ENCODE measurements at regions not wholly inside any gene's neighbourhood (a gene's known extent, or its start where the extent isn't known, plus 50 kb on each side); places are given as distances from the start of the nearest gene placed in this dataset.
"Not testable (repeated sequence)": the region's sequence is repeated elsewhere in the genome, so short reads cannot be mapped to it uniquely, and the experiment has no call there.

DNA sequence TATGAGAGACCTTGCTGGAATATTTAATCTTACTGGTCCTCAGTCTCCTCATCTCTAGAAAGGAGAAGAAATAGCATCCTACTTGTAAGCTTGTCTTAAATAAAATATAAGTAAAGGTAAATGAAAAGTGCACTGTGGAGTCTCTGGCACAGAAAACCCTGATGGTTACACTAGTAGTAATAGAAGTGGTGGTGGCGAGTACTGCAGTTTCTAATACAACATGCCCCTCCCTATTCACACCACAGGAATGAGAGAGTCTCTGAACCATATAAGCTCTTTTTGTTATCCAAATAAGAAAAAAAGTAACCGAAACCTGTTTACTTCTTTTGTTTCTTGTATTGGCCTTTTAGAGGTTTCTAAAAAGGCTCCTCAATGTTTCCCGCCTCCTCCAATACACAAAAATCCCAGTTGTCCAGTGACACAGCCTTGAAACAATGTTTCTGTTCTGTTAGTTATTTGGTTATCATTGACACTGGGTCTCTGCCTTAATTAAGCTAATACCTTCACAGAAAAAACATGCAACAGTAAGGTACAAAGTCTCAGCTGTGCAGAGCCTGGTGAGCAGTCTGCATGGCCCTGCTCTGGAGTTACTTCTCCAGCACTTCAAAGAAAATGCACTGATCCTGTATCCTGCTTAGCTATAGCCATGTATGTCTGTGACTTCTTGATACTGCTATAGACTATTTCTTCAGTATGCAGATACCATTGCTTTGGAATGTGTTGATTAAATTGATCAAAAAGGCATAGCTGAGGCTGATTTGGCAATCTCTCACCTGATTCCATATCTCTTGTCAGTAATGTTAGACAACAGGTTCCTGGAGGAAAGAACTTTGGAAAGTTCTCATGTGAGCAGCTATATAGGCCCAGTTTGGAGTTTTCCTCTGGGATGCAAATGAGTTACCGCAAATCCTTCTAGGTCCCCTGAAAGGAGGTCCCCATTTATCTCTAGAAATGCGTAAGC lies 315.6 kb upstream of the IL12A start:
- intact Hi-C loops (cut with DNase I): no loop called here

DNA sequence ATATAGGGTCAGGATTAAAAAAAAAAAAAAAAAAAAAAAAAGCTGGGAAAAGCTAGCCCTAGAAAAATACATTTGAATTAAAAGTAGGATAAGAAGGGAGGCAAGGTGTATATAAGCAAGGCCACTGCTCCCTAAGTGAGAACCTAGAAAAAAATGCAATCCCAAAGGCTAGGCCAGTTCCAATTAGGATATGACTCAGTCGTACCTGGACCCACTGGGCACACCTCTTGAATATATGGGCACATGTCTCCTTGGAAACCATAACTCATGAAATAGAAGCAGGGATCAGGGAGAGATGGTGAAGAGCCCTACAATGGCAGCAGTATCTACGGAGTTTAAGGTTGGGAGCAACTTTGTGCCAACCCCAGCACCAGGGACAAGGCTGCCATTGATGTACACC lies 314.1 kb upstream of the IL12A start:
- Histone ChIP-seq H3K4me3 (no peak overlapping the region), H3K27me3 (no peaks in the 10 kb centered on the region), H3K36me3 (no peaks in the 10 kb centered on the region), H3K4me1 (peaks cover 0 to 8% (median 0%) of the 10 kb centered on the region in 4 donors), H3K27ac (no peak overlapping the region), H3K9me3 (no peaks in the 10 kb centered on the region)
- DNase-seq (no peak), ATAC-seq (no peak)
- TF ChIP-seq POLR2A (IDR thresholded peaks at IDR 0.05): no peak
- TF ChIP-seq, protein P1, sequence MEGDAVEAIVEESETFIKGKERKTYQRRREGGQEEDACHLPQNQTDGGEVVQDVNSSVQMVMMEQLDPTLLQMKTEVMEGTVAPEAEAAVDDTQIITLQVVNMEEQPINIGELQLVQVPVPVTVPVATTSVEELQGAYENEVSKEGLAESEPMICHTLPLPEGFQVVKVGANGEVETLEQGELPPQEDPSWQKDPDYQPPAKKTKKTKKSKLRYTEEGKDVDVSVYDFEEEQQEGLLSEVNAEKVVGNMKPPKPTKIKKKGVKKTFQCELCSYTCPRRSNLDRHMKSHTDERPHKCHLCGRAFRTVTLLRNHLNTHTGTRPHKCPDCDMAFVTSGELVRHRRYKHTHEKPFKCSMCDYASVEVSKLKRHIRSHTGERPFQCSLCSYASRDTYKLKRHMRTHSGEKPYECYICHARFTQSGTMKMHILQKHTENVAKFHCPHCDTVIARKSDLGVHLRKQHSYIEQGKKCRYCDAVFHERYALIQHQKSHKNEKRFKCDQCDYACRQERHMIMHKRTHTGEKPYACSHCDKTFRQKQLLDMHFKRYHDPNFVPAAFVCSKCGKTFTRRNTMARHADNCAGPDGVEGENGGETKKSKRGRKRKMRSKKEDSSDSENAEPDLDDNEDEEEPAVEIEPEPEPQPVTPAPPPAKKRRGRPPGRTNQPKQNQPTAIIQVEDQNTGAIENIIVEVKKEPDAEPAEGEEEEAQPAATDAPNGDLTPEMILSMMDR (IDR thresholded peaks at IDR 0.05): no peak
- WGBS (ENCODE audit: insufficient coverage, low coverage, low lambda C conversion rate, missing lambda C conversion rate): 78% methylated on average over 2 of the region's 2 CpGs
- intact Hi-C loops (cut with DNase I): no loop called here

More for the DNA sequence above, 315.6 kb upstream of the IL12A start:
- no peaks in the 10 kb centered on the region for H3K27me3 ChIP-seq
- 76% methylated on average over 5 of the region's 5 CpGs for WGBS (ENCODE audit: insufficient coverage, low coverage, low lambda C conversion rate, missing lambda C conversion rate)
- no peak overlapping the region for H3K27ac ChIP-seq
- no peak overlapping the region for H3K4me3 ChIP-seq
- TF ChIP-seq, protein P1 (IDR thresholded peaks at IDR 0.05): no peak
- no peak for TF ChIP-seq POLR2A (IDR thresholded peaks at IDR 0.05)
- peaks cover 0 to 20% (median 0%) of the 10 kb centered on the region in 4 donors for H3K4me1 ChIP-seq
- peak; percentile 41 to 69 (median 56) for ATAC-seq
- DNase-seq: no peak
- no peaks in the 10 kb centered on the region for H3K36me3 ChIP-seq
- H3K9me3 ChIP-seq: no peaks in the 10 kb centered on the region

DNA sequence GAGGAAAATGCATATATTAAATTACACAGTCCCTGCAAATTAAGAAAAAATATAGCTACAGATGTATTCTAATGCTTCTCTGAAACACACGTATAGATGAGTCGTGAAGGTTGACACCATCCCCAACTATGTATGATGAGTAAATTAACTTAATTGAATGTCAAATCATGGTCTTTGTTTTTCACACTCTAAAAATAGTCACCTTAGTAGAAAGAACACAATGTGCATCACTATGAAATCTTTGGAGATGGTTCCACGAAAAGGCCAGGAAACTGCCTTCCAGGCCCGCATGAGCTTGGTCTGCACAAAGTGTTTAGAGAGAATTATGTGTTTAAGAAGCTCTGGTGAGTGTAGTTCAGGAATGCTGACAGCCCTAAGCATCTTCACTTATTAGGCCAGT lies 313.4 kb upstream of the IL12A start:
- Histone ChIP-seq H3K27ac (no peak overlapping the region), H3K4me1 (peaks cover 0 to 8% (median 0%) of the 10 kb centered on the region in 4 donors), H3K9me3 (no peaks in the 10 kb centered on the region), H3K27me3 (no peaks in the 10 kb centered on the region), H3K4me3 (no peak overlapping the region), H3K36me3 (no peaks in the 10 kb centered on the region)
- 92% methylated on average over 4 of the region's 4 CpGs for WGBS (ENCODE audit: insufficient coverage, low coverage, low lambda C conversion rate, missing lambda C conversion rate)
- intact Hi-C loops (cut with DNase I): no loop called here
- TF ChIP-seq, protein P1 (IDR thresholded peaks at IDR 0.05): no peak
- TF ChIP-seq POLR2A (IDR thresholded peaks at IDR 0.05): no peak
- DNase-seq (no peak), ATAC-seq (no peak)

DNA sequence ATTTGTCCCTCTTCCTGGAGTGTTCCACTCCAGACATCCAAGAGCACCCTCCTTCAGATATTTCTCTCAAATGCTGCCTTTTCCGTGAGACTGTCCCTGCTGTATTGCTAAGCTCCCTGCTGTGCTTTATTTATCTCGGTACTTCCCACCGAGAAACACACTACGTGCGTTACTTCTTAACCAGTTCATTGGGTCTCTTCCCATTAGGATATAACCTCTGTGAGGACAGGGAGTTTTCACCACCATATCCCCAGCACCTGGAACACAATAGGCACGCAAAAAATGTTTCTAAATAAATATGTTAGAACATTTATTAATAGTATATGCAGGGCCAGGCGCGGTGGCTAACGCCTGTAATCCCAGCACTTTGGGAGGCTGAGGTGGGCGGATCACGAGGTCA lies 308.7 kb upstream of the IL12A start:
- ATAC-seq (no peak), DNase-seq (no peak)
- TF ChIP-seq, protein P1 (IDR thresholded peaks at IDR 0.05): no peak
- TF ChIP-seq POLR2A (IDR thresholded peaks at IDR 0.05): no peak
- Histone ChIP-seq H3K27me3 (no peaks in the 10 kb centered on the region), H3K27ac (no peak overlapping the region), H3K36me3 (no peaks in the 10 kb centered on the region), H3K9me3 (no peaks in the 10 kb centered on the region), H3K4me3 (no peak overlapping the region), H3K4me1 (no peaks in the 10 kb centered on the region)
- 85% methylated on average over 11 of the region's 11 CpGs for WGBS (ENCODE audit: insufficient coverage, low coverage, low lambda C conversion rate, missing lambda C conversion rate)
- intact Hi-C loops (cut with DNase I): no loop called here

DNA sequence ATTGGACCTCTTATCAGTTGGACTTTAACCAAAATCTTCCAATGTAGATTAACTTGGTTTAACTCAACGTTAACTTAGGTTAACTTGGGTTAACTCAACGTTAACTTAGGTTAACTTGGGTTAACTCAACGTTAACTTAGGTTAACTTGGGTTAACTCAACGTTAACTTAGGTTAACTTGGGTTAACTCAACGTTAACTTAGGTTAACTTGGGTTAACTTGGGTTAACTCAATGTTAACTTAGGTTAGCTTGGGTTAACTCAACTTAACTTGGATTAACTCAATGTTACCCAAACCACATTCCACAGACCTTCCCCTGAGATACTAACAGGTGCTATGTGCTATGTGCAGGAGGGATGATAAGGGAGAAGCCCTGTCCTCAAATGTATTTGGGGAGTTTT lies 306.9 kb upstream of the IL12A start:
- H3K36me3 ChIP-seq; ATAC-seq; intact Hi-C loops (cut with DNase I): not testable (repeated sequence)

More for the DNA sequence above, 306.9 kb upstream of the IL12A start:
- not testable (repeated sequence) for H3K9me3 ChIP-seq, H3K27ac ChIP-seq, H3K4me1 ChIP-seq, DNase-seq, H3K27me3 ChIP-seq, H3K4me3 ChIP-seq
- 30% methylated on average over 5 of the region's 5 CpGs for WGBS (ENCODE audit: insufficient coverage, low coverage, low lambda C conversion rate, missing lambda C conversion rate)
